Cardiac fibroblast (primary cell): ENCODE measurements at regions not wholly inside any gene's neighbourhood (a gene's known extent, or its start where the extent isn't known, plus 50 kb on each side); places are given as distances from the start of the nearest gene placed in this dataset.
A peak's percentile ranks its signal among the peaks of the same experiment; 100 is the strongest.
"Not testable (repeated sequence)": the region's sequence is repeated elsewhere in the genome, so short reads cannot be mapped to it uniquely, and the experiment has no call there.

Source experiments
- DNase-seq, 2 donors: peaks; one replicate each; pipeline versions ENCODE4 v3.0.0 to v3.0.0-alpha.2; 2010; ENCODE audit warnings: low read depth in 2 of 2
- H3K4me3 ChIP-seq, 2 donors: replicated peaks in 1 of 2; 1 replicate in 1 of 2; 2 replicates in 1 of 2; pipeline ENCODE4 v1.5.1; 2011; ENCODE audit warnings: low read depth in 2 of 2, low read length in 2 of 2, mild to moderate bottlenecking in 2 of 2, moderate library complexity in 1 of 2
- CTCF ChIP-seq: IDR thresholded peaks from one replicate; pipeline ENCODE4 v1.5.1; 2011; ENCODE audit warnings: low read depth, mild to moderate bottlenecking, low read length, inconsistent platforms

- H3K4me3 ChIP-seq: no peak overlapping the region
- no peak for DNase-seq
- no peak for TF ChIP-seq CTCF
These were observed 212.8 kb downstream of the SPANXN3 start for GRCh38 chrX:143304518-143304917.

- no peak overlapping the region for H3K4me3 ChIP-seq
- TF ChIP-seq CTCF: no peak
- DNase-seq: no peak
These were observed 213.2 kb downstream of the SPANXN3 start for GRCh38 chrX:143304025-143304424.

GRCh38 chrX:143298663-143299241, 218.5 kb downstream of the SPANXN3 start:
- no peak for TF ChIP-seq CTCF
- peak; percentile 8 to 20 for DNase-seq
- H3K4me3 ChIP-seq: no peak overlapping the region

GRCh38 chrX:143296521-143296920, 220.8 kb downstream of the SPANXN3 start:
- H3K4me3 ChIP-seq: no peak overlapping the region
- TF ChIP-seq CTCF: no peak
- DNase-seq: no peak

- no peak for DNase-seq
- no peak for TF ChIP-seq CTCF
- H3K4me3 ChIP-seq: no peak overlapping the region
These were observed 230.0 kb downstream of the SPANXN3 start for GRCh38 chrX:143287236-143287635.

- no peak overlapping the region for H3K4me3 ChIP-seq
- no peak for TF ChIP-seq CTCF
- no peak for DNase-seq
These were observed 244.6 kb downstream of the SPANXN4 start for GRCh38 chrX:143270317-143270716.

GRCh38 chrX:143244593-143244992, 218.9 kb downstream of the SPANXN4 start:
- not testable (repeated sequence) for H3K4me3 ChIP-seq, DNase-seq
